SU-DHL-6 (cell line): ENCODE measurements at regions not wholly inside any gene's neighbourhood (a gene's known extent, or its start where the extent isn't known, plus 50 kb on each side); places are given as distances from the start of the nearest gene placed in this dataset.

ENCODE experiments used
- CTCF ChIP-seq: fragments of 200-600 bp; sonication (generic); IDR thresholded peaks from one replicate; pipeline ENCODE4 v1.5.1; 2017; ENCODE audit warnings: antibody characterized with exemption, mild to moderate bottlenecking, low read length, moderate library complexity; ENCODE audit not compliant: insufficient read depth, poor library complexity, severe bottlenecking
- EZH2phosphoT487 ChIP-seq: fragments of 200-600 bp; sonication (generic), shearing (Covaris generic); conservative IDR thresholded peaks from 2 replicates; pipeline ENCODE4 v1.6.1; 2018; ENCODE audit warnings: mild to moderate bottlenecking, antibody characterized with exemption, low read length, moderate library complexity, mixed read lengths

DNA sequence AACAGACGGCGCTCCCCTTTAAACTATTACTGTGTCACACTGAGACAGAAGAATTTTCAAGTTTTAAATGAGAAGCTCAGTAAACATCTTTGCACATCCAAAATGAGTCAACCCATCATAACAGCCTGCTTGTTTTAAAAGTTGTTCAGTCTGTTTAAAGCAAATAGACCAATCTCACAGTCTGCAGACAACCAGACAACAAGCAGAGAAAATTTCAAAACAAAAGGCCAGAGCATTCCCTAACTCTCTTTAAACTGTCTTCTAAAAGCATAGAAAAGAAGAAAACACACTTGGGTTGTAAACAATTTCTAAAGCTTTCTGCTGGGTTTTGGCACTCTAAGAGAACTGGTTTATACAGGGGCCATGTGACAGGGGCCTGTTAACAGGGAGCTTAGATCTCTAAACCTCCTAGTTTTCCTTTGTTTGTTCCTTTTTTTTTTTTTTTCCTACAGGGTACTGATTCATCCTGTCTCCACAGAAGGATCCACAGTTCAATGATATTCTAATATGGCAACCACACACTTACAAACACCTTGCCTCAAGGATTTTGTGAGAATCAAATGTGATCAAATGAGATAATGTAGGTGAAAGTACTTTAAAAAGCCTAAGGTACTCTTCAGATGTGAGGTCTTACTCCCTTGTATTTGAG is 100.8 kb upstream of the MAML3 start:
- TF ChIP-seq CTCF (no peak), EZH2phosphoT487 (no peak)
